Epithelial cell of prostate (primary cell): ENCODE measurements at regions not wholly inside any gene's neighbourhood (a gene's known extent, or its start where the extent isn't known, plus 50 kb on each side); places are given as distances from the start of the nearest gene placed in this dataset.
"Not testable (repeated sequence)": the region's sequence is repeated elsewhere in the genome, so short reads cannot be mapped to it uniquely, and the experiment has no call there.

Experiments
- DNase-seq: peaks from one replicate; pipeline ENCODE4 v3.0.0-alpha.2; 2011; ENCODE audit warnings: low read depth, low spot score
- H3K27ac ChIP-seq: fragments of 450-650 bp; 2 replicates; pipeline ENCODE4 v1.5.1; 2017; ENCODE audit warnings: mild to moderate bottlenecking

DNA sequence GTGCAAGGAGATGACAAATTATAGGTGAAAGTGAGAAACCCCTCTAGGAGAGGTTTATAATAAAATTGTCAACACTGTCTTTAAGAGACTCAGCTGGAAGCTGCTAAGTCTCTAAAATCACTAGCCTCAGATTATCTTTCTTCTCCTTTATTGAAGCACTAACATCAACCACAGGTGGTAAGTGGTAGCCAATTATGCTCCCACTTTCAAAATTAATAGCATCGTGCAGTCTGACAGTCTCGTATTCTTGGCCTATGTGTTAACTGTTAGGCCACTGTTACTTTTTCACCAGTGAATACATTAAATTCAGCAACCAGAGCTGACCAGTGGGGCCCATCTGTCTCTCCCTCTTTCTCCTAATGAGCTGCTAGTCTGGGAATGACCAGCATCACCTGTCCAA is 674.1 kb downstream of the RAPGEF2 start:
- no peak for DNase-seq
- H3K27ac ChIP-seq: no peak overlapping the region

DNA sequence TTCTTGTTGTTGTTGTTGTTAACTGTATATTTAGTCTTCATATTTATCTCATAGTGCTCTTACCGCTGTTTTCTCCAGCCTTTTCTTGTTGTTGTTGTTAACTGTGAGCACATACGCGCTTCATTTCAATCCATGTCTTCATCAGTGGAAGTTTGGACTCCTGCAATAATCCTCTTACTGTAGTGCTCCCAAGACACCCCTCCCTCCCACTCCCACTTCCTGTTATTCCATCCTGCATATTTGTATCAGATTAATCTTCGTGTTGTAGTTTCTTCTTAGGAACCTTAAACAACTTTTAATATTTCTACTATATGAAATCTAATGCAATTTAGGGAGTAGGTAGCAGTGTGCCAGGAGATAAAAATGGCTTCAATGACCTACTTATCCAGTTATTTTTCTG is 674.8 kb downstream of the RAPGEF2 start:
- H3K27ac ChIP-seq: no peak overlapping the region
- DNase-seq: no peak

DNA sequence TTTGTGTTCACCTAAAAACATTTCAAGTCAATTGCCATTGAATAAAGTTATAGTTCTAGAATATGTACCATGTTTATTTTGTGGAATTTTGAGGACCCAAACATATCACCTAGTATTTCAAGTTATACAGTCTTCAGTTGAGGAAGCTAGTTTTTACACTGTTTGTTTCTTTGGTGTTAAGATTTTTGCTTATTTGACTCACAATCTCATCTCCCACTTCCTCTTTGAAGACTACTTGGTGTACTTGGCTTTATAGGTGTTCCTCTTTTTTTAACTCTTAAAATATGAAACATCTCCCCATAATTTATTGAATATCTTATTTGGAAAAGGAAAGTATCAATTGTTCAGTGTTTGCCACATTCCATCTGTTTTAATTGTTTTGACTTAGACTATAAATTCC is 675.4 kb downstream of the RAPGEF2 start:
- no peak overlapping the region for H3K27ac ChIP-seq
- no peak for DNase-seq

DNA sequence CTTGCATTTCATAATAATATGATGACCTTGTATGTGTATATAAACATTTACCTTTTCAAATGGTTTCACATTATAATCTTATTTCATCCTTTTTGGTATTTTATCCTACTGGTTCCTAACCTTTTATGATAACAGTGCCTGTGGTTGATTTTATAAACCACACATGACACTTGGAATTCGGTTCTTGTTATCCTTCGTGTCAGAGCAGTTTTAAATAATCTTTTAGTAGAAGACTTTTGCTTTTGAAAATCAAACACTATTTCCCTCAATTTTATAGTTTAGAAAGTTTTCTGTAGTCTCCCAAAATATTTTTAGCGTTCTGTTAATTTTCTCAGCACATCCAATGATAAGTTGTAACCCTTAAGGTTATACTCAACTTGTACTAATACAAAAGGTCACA is 676.8 kb downstream of the RAPGEF2 start:
- no peak overlapping the region for H3K27ac ChIP-seq
- no peak for DNase-seq

DNA sequence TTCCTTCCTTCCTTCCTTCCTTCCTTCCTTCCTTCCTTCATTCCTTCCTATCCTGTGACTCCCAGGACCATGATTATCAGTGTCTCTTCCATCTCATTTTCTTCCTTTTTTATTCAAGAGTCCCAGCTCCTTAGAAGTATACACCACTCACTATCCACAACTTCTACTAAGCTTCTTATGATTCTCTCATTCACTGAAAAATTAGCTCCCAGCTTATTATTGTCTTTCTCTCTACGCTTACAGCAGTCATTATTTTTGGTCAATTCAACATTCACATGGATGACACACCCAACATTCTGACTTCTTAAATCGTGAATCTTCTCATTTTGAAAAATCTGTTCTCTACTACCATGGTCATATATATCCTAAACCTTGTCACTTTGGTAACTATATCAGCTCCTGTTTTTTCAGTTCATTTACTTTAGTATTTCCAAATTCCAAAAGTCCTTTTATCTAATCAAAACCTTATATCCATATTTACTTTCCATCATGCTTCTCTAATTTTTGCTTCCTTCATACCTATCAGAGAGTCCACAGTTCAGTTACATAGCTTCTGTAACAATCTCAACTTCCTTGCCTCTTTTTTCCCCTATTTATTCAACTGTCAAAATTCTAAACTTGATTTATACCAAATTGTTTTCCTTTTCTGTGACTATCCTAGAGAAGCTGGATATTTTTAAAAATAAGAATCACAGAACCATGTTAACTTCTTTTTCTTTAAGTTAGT is 677.5 kb downstream of the RAPGEF2 start:
- H3K27ac ChIP-seq: no peak overlapping the region

DNA sequence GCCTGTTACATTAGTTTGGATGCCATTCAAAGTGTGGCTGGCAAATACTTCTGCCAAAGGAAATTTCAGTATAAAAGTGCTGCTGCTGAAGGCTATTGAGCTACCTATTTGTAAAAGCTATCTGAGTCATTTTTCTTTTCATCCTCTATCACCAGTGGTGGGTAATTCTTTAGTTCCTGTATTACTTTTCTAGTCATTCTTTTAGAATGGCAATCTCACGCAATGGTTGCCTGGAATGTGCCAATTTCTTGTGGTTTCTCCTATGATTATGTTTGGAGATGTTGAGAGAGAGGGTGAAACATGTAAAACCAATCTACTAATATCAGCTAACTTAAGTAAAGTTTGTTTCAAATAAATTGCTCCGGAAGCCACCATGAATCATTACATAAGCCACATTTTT is 685.0 kb downstream of the RAPGEF2 start:
- DNase-seq: no peak
- peak overlapping the region; percentile 56 for H3K27ac ChIP-seq

More for the DNA sequence above, 677.5 kb downstream of the RAPGEF2 start:
- DNase-seq: no peak

DNA sequence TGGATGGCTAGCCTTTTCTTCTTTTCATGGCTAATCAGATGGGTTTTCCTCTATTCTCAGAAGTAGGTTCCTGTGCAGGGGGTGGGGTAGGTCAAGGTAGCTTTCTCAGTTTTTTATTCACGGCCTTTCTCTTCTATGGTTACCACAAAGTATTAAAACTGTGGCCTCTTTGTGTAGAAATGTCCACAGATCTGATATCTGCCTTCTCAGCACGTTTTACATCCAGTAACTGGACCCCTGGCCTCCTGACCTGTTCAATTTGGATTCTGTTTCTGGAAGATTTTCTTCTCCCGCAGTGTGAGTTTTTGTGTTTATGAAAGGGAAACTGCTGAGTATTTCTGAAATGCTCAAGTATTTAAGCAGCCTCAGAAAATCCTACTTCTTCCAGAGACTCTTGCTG is 688.5 kb downstream of the RAPGEF2 start:
- no peak for DNase-seq
- no peak overlapping the region for H3K27ac ChIP-seq

DNA sequence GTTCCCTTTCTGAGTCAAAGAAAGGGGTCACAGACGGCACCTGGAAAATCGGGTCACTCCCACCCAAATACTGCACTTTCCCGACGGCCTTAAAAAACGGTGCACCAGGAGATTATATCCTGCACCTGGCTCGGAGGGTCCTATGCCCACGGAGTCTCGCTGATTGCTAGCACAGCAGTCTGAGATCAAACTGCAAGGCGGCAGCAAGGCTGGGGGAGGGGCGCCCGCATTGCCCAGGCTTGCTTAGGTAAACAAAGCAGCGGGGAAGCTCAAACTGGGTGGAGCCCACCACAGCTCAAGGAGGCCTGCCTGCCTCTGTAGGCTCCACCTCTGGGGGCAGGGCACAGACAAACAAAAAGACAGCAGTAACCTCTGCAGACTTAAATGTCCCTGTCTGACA is 701.7 kb downstream of the RAPGEF2 start:
- not testable (repeated sequence) for DNase-seq

DNA sequence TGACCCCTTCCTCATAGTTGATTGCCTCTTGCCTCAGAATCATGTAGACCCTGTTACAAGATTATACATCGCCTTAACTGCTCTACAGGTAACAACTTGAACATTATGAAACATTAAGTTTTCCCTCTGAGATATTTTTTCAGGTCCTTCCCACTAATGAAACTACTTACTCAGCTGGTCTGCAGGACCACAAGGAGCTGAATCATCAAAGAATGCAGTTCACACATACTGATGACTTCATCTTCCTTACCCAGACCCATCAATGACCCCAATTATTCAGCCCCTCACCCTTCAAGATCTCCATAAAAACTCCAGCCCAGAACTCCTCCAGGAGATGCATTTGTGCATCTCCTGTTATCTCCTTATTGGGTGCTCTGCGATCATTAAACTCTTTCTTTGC is 720.9 kb downstream of the RAPGEF2 start:
- H3K27ac ChIP-seq: no peak overlapping the region
- DNase-seq: peak; percentile 66

More for the DNA sequence above, 701.7 kb downstream of the RAPGEF2 start:
- H3K27ac ChIP-seq: not testable (repeated sequence)

DNA sequence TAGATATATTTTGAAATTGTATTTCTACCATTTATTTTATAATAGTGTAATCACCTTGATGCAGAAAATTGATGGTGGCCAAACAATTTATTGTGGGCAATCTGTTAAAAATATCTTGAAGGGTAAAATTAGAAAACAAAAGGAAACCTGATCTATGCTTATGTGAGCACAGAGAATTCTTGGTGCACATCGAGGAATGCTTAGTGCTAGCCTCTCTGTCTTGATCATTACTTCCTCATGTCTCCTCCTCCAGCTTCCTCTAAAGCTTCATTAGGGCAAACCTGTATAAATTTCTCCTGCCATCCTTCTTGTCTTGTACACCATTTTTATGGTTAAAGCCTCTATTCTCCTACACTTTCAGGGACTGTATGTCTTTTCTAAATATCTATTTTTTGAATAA is 725.8 kb downstream of the RAPGEF2 start:
- no peak overlapping the region for H3K27ac ChIP-seq
- no peak for DNase-seq

DNA sequence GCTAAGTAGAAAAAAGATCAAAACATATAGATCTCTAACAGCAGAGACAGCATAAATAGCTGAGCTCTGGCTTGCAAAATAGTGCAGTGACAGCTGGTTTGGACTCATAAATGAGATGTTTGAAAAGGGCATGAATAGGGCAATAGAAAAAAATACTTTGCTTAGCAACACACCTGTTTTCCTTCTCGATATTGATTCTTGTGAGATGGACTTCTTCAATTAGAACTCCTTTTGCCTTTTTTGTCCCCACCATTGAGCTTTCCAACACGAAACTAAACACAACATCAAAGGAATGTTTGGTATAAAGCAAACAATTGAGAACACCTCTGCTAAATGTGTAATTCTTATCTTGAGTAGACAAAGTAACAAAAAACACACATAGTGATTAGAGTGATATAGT is 726.3 kb downstream of the RAPGEF2 start:
- no peak for DNase-seq
- no peak overlapping the region for H3K27ac ChIP-seq

DNA sequence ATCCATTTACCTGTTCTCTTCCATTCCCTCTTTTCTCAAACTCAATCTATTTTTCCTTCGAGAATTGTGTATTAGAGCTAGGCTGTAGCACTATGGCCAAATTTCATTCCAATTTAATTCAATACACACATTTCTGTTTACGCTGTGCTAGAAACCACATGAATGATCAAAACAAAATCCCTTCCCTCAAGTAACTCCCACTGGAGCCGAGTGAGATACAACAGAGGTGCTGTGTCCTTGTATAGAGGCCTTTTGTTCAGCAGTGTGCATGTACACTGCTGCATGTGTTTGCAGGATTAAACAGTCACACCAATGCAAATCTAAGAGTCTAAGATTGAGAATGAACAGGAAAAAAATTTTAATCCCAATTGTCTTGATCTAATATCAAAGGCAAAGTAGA is 734.2 kb downstream of the RAPGEF2 start:
- no peak for DNase-seq
- H3K27ac ChIP-seq: no peak overlapping the region

DNA sequence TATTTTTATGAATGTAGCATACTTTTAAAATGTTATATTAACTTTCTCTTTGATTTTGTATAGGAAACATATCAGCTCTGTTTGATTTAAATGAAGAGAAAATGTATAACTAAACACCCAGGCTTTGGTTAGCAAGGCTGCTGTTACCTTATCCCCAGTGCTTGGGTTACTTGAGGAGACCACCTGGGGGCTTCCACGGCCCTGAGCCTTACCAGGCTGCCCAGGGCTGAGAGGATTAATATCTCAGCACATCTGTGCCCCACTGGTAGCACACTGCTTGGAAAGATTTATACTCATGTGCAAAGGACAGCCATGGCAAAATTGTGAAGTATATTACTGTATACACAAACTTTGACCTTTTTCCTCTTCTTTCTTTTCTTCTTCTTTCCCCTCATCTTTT is 752.9 kb downstream of the RAPGEF2 start:
- H3K27ac ChIP-seq: no peak overlapping the region
- DNase-seq: no peak

DNA sequence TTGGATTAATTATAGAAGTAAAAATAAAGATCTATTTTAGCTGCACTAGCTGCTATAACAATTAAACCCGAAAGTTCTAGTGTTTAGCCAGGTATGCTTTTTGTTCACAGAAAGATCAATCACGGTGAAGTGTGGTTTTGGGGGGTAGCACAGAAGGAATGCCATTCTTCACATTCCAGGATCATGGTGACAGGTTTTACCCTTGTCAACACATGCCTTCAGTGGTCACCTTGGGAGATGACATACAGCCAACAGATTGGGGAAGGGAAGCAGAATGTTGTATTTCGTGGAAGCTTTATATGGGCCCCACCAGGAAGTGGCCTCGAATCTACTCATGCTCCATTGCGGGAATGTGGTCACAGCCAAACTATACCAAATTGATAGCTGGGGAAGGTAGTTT is 753.6 kb downstream of the RAPGEF2 start:
- no peak for DNase-seq
- no peak overlapping the region for H3K27ac ChIP-seq

DNA sequence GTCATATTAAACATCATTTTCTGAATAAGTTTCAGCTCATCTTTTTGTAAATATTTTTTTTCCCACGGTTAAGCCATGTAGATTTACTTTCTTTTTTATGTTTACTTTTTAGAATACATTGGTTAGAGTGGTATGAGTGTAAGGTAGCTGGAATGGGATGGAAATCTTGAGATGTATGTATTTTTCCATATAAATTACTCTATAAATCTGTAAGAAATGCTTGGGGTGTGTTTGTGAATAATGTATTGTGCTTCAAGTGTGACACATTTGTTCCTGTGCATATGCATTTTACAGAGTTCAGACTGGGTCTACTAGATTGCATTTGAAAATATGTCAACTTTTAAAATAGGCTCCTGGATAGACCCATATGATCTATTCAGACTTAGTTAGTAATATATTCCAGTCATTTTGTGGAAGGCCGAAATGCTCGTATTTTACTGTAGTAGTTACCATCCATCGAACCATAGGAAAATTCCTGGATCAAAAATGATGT is 756.8 kb downstream of the RAPGEF2 start:
- DNase-seq: no peak
- no peak overlapping the region for H3K27ac ChIP-seq

DNA sequence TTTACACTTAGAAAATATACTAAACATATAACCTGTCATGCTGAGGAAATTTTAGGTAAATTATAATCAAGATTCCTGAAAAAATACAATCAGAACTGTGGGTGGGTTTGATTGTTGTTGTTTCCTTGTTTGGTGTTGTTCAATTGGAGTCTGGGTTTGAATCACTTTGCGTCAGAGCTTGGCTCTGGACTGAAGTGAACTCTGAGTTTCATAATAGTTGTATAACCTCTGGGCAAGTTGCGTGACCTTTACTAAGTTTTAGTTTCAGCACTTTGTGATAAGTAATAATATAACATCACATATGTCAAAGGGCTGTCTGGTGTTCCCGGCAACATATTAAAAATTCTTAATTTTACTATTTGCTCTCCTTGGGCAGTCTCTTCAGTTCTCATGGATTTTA is 758.1 kb downstream of the RAPGEF2 start:
- no peak for DNase-seq
- no peak overlapping the region for H3K27ac ChIP-seq

DNA sequence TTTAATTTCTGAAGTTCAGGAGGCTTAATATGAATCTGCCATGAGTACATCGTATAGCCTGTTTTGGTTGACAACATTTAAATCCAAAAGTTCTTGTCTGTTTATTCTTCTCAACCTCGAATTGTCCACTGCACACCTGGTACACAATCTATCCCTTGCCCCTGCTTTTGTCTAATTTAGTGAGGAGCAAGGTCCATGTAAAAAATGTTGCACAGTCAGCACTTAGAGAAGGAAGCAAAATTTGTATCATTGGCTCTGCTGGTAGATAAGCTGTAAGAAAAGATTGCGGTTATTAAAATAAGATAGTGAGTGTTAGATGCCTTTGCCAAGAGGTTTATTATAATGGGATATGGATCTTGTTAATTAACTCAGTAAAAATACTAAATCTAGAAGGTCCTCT is 761.5 kb downstream of the RAPGEF2 start:
- no peak for DNase-seq
- no peak overlapping the region for H3K27ac ChIP-seq

DNA sequence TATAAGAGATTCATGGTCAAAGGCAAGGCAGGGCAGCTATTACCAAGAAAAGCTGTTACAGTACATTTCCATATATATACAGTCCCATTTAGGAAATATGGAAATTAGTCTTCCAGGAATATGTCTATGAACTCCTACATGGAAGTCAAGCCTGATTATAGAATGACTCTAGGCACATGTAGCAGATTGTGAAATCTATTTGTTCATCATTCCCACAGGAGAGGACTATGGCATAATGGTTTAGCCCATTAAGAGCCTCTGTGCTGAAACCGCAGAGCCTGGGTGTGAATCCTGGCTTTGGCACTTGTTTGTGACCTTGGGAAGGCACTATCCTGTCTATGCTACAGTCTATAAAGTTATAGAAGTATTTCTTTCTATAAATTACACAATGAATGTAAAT is 764.8 kb downstream of the RAPGEF2 start:
- no peak for DNase-seq
- no peak overlapping the region for H3K27ac ChIP-seq

DNA sequence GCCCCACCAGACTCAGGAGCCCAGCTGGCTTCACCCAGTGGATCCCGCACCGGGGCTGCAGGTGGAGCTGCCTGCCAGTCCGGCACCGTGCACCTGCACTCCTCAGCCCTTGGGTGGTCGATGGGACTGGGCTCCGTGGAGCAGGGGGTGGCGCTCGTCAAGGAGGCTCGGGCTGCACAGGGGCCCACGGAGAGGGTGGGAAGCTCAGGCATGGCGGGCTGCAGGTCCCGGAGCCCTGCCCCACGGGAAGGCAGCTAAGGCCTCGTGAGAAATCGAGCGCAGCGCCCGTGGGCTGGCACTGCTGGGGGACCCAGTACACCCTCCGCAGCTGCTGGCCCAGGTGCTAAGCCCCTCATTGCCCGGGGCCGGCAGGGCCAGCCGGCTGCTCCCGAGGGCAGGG is 766.1 kb downstream of the RAPGEF2 start:
- DNase-seq, H3K27ac ChIP-seq: not testable (repeated sequence)

DNA sequence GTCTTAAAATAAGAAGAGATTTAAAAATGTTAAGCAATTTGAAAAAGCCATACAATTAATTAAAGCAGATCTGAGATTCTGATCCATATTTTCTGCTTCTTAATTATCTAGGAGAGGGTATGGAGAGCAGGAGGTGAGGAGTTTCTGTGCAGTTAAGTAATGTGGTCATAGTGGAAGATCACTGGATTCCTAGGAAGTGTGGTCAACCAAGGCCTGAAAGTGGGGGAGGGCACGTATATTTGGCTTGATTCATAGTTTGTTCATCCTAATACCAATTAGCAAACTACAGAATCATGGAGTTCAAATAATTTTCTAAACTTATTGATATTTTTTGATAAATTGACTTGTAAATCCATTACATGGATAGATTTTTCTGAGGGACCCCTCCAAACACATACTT is 768.3 kb downstream of the RAPGEF2 start:
- DNase-seq: no peak

DNA sequence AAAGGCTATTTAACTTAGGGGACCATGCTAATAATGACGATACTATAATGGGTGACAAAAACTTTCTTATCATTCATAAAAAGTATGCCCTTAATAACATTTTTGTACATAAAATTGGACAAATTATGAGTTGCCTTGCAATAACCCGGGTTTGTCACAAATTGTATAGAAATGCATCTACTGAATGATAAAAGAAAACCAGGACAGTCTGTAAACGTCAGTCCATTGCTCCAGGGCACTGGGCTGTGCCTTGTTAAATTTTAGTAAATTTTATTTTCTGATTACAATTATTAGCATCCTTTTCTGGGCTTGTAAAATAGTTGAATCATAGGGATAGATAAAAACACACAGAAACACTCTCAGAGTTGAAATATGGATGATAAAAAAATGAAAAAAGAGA is 778.3 kb downstream of the RAPGEF2 start:
- no peak overlapping the region for H3K27ac ChIP-seq
- no peak for DNase-seq

More for the DNA sequence above, 768.3 kb downstream of the RAPGEF2 start:
- H3K27ac ChIP-seq: no peak overlapping the region

DNA sequence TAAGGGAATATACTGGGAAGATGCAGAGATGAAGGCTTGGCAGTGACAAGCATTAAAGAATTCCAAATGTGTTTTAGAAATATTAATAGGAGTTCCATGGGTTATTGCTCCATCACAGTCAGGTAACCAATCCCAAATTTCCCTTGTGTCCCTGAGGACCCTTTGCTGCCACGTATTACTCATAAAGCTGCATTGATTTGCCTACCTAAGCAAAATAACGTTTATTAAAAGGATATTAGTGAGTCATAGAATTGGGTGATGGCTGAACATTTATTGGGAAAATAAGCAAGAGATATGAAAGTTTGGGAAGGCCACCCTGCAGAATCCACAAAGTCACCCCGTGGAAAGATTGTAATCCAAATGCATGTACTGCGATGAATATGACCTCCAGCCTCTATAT is 782.1 kb downstream of the RAPGEF2 start:
- no peak for DNase-seq
- H3K27ac ChIP-seq: no peak overlapping the region
